AG10803 (cell line): ENCODE measurements at regions not wholly inside any gene's neighbourhood (a gene's known extent, or its start where the extent isn't known, plus 50 kb on each side); places are given as distances from the start of the nearest gene placed in this dataset.
"Not testable (repeated sequence)": the region's sequence is repeated elsewhere in the genome, so short reads cannot be mapped to it uniquely, and the experiment has no call there.

Source experiments
- DNase-seq: peaks from one replicate; pipeline ENCODE4 v3.0.0; 2010; ENCODE audit warnings: low read depth
- H3K4me3 ChIP-seq: 2 replicates; pipeline ENCODE4 v1.5.1; 2011; ENCODE audit warnings: mild to moderate bottlenecking, low read length, control low read depth
- CTCF ChIP-seq: conservative IDR thresholded peaks from 2 replicates; pipeline ENCODE4 v1.5.1; 2011; ENCODE audit warnings: mild to moderate bottlenecking, low read length, control low read depth, inconsistent platforms

GRCh38 chr6:170201361-170201760, 89.5 kb downstream of the DLL1 start:
- no peak overlapping the region for H3K4me3 ChIP-seq
- no peak for TF ChIP-seq CTCF
- DNase-seq: no peak

GRCh38 chr6:170200458-170200891, 90.4 kb downstream of the DLL1 start:
- no peak overlapping the region for H3K4me3 ChIP-seq
- no peak for DNase-seq
- TF ChIP-seq CTCF: no peak

- no peak for DNase-seq
- no peak overlapping the region for H3K4me3 ChIP-seq
- no peak for TF ChIP-seq CTCF
These were observed 91.2 kb downstream of the DLL1 start for GRCh38 chr6:170199716-170200115.

- no peak overlapping the region for H3K4me3 ChIP-seq
- DNase-seq: no peak
- TF ChIP-seq CTCF: no peak
These were observed 92.6 kb downstream of the DLL1 start for GRCh38 chr6:170198298-170198697.

- no peak for DNase-seq
- no peak overlapping the region for H3K4me3 ChIP-seq
- no peak for TF ChIP-seq CTCF
These were observed 97.5 kb downstream of the DLL1 start for GRCh38 chr6:170193326-170193821.

- TF ChIP-seq CTCF: no peak
- H3K4me3 ChIP-seq: no peak overlapping the region
- no peak for DNase-seq
These were observed 98.0 kb downstream of the DLL1 start for GRCh38 chr6:170192905-170193304.

- not testable (repeated sequence) for DNase-seq
These were observed 98.8 kb downstream of the DLL1 start for GRCh38 chr6:170192101-170192500.

GRCh38 chr6:170190046-170190445, 100.8 kb downstream of the DLL1 start:
- TF ChIP-seq CTCF: no peak
- DNase-seq: no peak
- no peak overlapping the region for H3K4me3 ChIP-seq

More at GRCh38 chr6:170192101-170192500, 98.8 kb downstream of the DLL1 start:
- H3K4me3 ChIP-seq: not testable (repeated sequence)
